CD1c-positive myeloid dendritic cell (primary cell): ENCODE measurements at regions not wholly inside any gene's neighbourhood (a gene's known extent, or its start where the extent isn't known, plus 50 kb on each side); places are given as distances from the start of the nearest gene placed in this dataset.
"Not testable (repeated sequence)": the region's sequence is repeated elsewhere in the genome, so short reads cannot be mapped to it uniquely, and the experiment has no call there.

Experiments used
- DNase-seq: peaks from one replicate; pipeline ENCODE4 v3.0.0-alpha.2; 2016; ENCODE audit errors: extremely low spot score

GRCh38 chr1:213585402-213585801 is 402.4 kb upstream of the PROX1 start:
- no peak for DNase-seq

- no peak for DNase-seq
Measured at GRCh38 chr1:213585959-213586586, 401.7 kb upstream of the PROX1 start.

- DNase-seq, result no peak
Measured at GRCh38 chr1:213586587-213586972, 401.2 kb upstream of the PROX1 start.

GRCh38 chr1:213596729-213597128 is 391.0 kb upstream of the PROX1 start:
- no peak for DNase-seq

GRCh38 chr1:213598263-213598662 is 389.5 kb upstream of the PROX1 start:
- no peak for DNase-seq

GRCh38 chr1:213600879-213601278 is 386.9 kb upstream of the PROX1 start:
- DNase-seq, result no peak

- not testable (repeated sequence) for DNase-seq
Measured at GRCh38 chr1:213601705-213602104, 386.1 kb upstream of the PROX1 start.

GRCh38 chr1:213602796-213603486 is 384.8 kb upstream of the PROX1 start:
- DNase-seq, result no peak

- DNase-seq, result no peak
Measured at GRCh38 chr1:213604477-213604876, 383.3 kb upstream of the PROX1 start.

- no peak for DNase-seq
Measured at GRCh38 chr1:213605732-213606131, 382.0 kb upstream of the PROX1 start.

- no peak for DNase-seq
Measured at GRCh38 chr1:213606252-213606820, 381.4 kb upstream of the PROX1 start.

GRCh38 chr1:213613549-213613948 is 374.2 kb upstream of the PROX1 start:
- DNase-seq, result no peak

- no peak for DNase-seq
Measured at GRCh38 chr1:213615226-213615916, 372.4 kb upstream of the PROX1 start.

GRCh38 chr1:213617133-213617532 is 370.6 kb upstream of the PROX1 start:
- no peak for DNase-seq

GRCh38 chr1:213618094-213618493 is 369.7 kb upstream of the PROX1 start:
- no peak for DNase-seq

GRCh38 chr1:213619026-213619425 is 368.7 kb upstream of the PROX1 start:
- no peak for DNase-seq

GRCh38 chr1:213621077-213621476 is 366.7 kb upstream of the PROX1 start:
- no peak for DNase-seq

- no peak for DNase-seq
Measured at GRCh38 chr1:213622365-213623063, 365.3 kb upstream of the PROX1 start.

- DNase-seq, result no peak
Measured at GRCh38 chr1:213623064-213623581, 364.6 kb upstream of the PROX1 start.

GRCh38 chr1:213623862-213624261 is 363.9 kb upstream of the PROX1 start:
- DNase-seq, result no peak

GRCh38 chr1:213636778-213637177 is 351.0 kb upstream of the PROX1 start:
- not testable (repeated sequence) for DNase-seq

GRCh38 chr1:213641312-213641711 is 346.5 kb upstream of the PROX1 start:
- no peak for DNase-seq
